Fibroblast of peridontal ligament (primary cell): ENCODE measurements at regions not wholly inside any gene's neighbourhood (a gene's known extent, or its start where the extent isn't known, plus 50 kb on each side); places are given as distances from the start of the nearest gene placed in this dataset.
"Not testable (repeated sequence)": the region's sequence is repeated elsewhere in the genome, so short reads cannot be mapped to it uniquely, and the experiment has no call there.

Experiments used
- DNase-seq: peaks from one replicate; pipeline ENCODE4 v3.0.0-alpha.2; 2010; ENCODE audit errors: extremely low read depth

GRCh38 chr2:226477221-226478108 is 322.2 kb downstream of the IRS1 start:
- DNase-seq, result peak; percentile 39

GRCh38 chr2:226475650-226476049 is 324.0 kb downstream of the IRS1 start:
- DNase-seq, result peak; percentile 71

GRCh38 chr2:226474131-226474530 is 325.5 kb downstream of the IRS1 start:
- DNase-seq, result no peak

GRCh38 chr2:226471987-226472470 is 327.6 kb downstream of the IRS1 start:
- no peak for DNase-seq

GRCh38 chr2:226467633-226468032 is 332.0 kb downstream of the IRS1 start:
- DNase-seq, result no peak

GRCh38 chr2:226467221-226467620 is 332.4 kb downstream of the IRS1 start:
- DNase-seq, result no peak

- no peak for DNase-seq
Observed at GRCh38 chr2:226466589-226466988, 333.0 kb downstream of the IRS1 start.

- DNase-seq, result no peak
Observed at GRCh38 chr2:226466124-226466523, 333.5 kb downstream of the IRS1 start.

GRCh38 chr2:226464380-226464779 is 335.2 kb downstream of the IRS1 start:
- DNase-seq, result no peak

GRCh38 chr2:226463154-226463553 is 336.5 kb downstream of the IRS1 start:
- DNase-seq, result no peak

- no peak for DNase-seq
Observed at GRCh38 chr2:226461981-226462380, 337.6 kb downstream of the IRS1 start.

GRCh38 chr2:226456144-226456543 is 343.5 kb downstream of the IRS1 start:
- not testable (repeated sequence) for DNase-seq

- no peak for DNase-seq
Observed at GRCh38 chr2:226452768-226453167, 346.9 kb downstream of the IRS1 start.

- no peak for DNase-seq
Observed at GRCh38 chr2:226451486-226451885, 348.1 kb downstream of the IRS1 start.

- no peak for DNase-seq
Observed at GRCh38 chr2:226450141-226450540, 349.5 kb downstream of the IRS1 start.

- no peak for DNase-seq
Observed at GRCh38 chr2:226447338-226448300, 352.0 kb downstream of the IRS1 start.

- DNase-seq, result peak; percentile 94
Observed at GRCh38 chr2:226446406-226447001, 353.1 kb downstream of the IRS1 start.

GRCh38 chr2:226445216-226445861 is 354.3 kb downstream of the IRS1 start:
- no peak for DNase-seq

- no peak for DNase-seq
Observed at GRCh38 chr2:226443112-226443511, 356.5 kb downstream of the IRS1 start.

- peak; percentile 96 for DNase-seq
Observed at GRCh38 chr2:226440127-226440918, 359.3 kb downstream of the IRS1 start.

- DNase-seq, result peak; percentile 95
Observed at GRCh38 chr2:226439337-226439736, 360.3 kb downstream of the IRS1 start.
